Epithelial cell of esophagus (primary cell): ENCODE measurements at regions not wholly inside any gene's neighbourhood (a gene's known extent, or its start where the extent isn't known, plus 50 kb on each side); places are given as distances from the start of the nearest gene placed in this dataset.

ENCODE experiments used
- DNase-seq: peaks from one replicate; pipeline ENCODE4 v3.0.0; 2010; ENCODE audit warnings: low read depth
- H3K4me3 ChIP-seq: 2 replicates; pipeline ENCODE4 v1.5.1; 2011; ENCODE audit warnings: mild to moderate bottlenecking, low read length, control low read depth
- TF ChIP-seq, protein P1 (sequence below): IDR thresholded peaks from 2 replicates; pipeline ENCODE4 v1.5.1; 2011; ENCODE audit warnings: low read depth, mild to moderate bottlenecking, low read length, control low read depth, inconsistent platforms; ENCODE audit not compliant: insufficient read depth; ENCODE audit errors: missing control alignments

DNA sequence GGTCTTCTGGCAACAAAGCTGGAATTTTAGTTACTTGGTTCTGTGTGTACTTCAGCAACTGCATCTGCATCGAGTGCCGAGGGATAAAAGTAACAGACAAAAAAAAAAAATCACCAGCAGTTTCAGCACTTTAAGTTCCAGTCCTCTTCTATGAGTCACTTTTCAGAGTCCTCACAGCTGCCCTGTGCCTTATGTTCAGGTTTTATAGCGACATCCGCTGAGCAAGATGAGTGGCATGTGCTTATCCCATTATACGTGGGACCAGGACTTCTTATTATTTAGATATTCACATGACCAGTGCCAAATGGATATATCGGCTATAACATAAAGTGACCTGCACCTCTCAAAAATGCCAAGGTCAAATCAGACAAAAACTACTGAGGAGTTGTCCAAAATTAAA lies 242.9 kb downstream of the FOXA2 start:
- TF ChIP-seq, protein P1, sequence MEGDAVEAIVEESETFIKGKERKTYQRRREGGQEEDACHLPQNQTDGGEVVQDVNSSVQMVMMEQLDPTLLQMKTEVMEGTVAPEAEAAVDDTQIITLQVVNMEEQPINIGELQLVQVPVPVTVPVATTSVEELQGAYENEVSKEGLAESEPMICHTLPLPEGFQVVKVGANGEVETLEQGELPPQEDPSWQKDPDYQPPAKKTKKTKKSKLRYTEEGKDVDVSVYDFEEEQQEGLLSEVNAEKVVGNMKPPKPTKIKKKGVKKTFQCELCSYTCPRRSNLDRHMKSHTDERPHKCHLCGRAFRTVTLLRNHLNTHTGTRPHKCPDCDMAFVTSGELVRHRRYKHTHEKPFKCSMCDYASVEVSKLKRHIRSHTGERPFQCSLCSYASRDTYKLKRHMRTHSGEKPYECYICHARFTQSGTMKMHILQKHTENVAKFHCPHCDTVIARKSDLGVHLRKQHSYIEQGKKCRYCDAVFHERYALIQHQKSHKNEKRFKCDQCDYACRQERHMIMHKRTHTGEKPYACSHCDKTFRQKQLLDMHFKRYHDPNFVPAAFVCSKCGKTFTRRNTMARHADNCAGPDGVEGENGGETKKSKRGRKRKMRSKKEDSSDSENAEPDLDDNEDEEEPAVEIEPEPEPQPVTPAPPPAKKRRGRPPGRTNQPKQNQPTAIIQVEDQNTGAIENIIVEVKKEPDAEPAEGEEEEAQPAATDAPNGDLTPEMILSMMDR, result no peak
- DNase-seq, result peak; percentile 55
- no peak overlapping the region for H3K4me3 ChIP-seq

GRCh38 chr20:22339946-22340345 lies 244.4 kb downstream of the FOXA2 start:
- no peak overlapping the region for H3K4me3 ChIP-seq
- TF ChIP-seq, protein P1, result no peak
- DNase-seq, result peak; percentile 89

DNA sequence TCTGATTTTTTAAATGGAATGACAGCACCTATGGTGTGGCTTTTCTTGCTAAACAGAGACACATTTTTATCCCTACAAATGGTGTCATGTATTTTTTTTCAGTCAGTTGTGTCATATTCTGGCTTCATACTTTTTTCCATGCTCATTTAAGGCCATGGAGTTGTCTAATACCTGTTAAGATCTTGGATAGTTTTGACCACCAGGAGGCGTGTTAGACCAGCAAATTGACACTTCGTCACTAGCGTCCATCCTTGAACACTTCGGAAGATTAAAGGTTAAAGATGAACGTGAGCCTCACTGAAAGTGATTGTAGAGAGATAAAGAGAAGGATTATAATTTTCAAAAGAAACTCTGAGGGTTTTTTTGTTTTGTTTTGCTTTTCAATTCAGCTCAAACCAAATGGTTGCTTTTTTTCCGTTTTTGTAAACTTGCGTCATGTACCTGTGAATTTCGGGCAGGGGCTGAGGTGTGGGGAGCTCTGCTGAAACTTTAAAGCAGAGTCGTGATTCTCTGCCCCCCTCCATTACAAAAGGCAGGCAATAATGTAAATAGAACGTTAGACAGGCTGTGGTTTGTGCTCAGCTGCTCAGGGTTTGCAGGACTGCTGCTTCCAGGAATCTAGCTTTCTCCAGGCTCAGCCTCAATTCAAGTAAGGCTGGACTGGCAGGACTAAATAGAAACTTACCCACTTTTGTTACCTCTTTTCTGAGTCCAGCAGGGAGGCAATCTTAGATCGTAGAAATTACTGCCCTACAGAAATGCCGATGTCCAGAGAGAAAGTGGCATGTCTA lies 245.1 kb downstream of the FOXA2 start:
- peak; percentile 85 for DNase-seq
- TF ChIP-seq, protein P1, result peak; percentile 77
- H3K4me3 ChIP-seq, result no peak overlapping the region

DNA sequence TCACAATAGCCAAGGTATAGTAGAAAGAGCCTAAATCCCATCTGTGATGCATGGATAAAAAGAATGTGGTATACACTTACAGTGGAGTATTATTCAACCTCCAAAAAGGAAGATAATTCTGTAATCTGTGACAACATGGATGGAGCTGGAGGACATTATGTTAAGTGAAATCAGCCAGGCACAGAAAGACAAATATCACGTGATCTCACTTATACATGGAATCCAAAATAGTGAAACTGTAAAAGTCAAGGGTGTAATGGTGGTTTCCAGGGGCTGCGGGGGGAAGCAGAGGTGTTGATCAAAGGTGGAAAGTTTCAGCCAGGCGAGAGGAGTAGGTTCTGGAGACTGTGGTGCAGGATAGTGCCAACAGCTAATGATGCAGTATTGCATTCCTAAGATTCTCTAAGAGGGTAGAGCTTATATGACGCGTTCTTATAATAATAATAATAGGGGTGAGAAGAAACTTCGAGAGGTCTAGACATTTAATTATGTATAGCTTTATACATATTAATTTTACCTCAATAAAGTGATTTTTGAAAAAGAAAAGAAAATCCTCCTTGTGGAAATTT lies 246.1 kb downstream of the FOXA2 start:
- H3K4me3 ChIP-seq, result no peak overlapping the region
- TF ChIP-seq, protein P1, result no peak
- DNase-seq, result no peak

DNA sequence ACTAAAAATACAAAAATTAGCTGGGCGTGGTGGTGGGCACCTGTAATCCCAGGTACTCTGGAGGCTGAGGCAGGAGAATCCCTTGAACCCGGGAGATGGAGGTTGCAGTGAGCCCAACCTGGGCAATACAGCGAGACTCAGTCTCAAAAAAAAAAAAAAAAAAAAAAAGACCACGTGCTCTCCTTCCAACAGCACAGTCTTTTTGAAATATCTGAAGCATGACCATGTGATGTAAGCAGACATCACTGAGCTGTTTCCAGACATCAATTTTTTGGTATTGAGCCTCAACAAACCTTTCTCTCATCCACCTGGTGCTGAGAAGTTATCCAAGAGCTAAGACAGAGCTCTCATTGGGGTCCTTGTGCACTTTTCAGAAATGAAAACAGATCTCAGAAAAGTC lies 249.2 kb downstream of the FOXA2 start:
- no peak for DNase-seq
- TF ChIP-seq, protein P1, result no peak

GRCh38 chr20:22333885-22334545 lies 250.4 kb downstream of the FOXA2 start:
- TF ChIP-seq, protein P1, result peak; percentile 88
- DNase-seq, result peak; percentile 75

More for the DNA sequence above, 249.2 kb downstream of the FOXA2 start:
- H3K4me3 ChIP-seq, result no peak overlapping the region

More at GRCh38 chr20:22333885-22334545, 250.4 kb downstream of the FOXA2 start:
- no peak overlapping the region for H3K4me3 ChIP-seq
